IPS-20b (cell line): ENCODE measurements at regions not wholly inside any gene's neighbourhood (a gene's known extent, or its start where the extent isn't known, plus 50 kb on each side); places are given as distances from the start of the nearest gene placed in this dataset.

Experiments used
- H3K27ac ChIP-seq: one replicate; pipeline ENCODE4 v1.5.1; 2013; ENCODE audit warnings: low read length
- H3K27me3 ChIP-seq: 2 replicates; pipeline ENCODE4 v1.6.1; 2013; ENCODE audit warnings: mild to moderate bottlenecking, low read length, inconsistent platforms; ENCODE audit not compliant: insufficient read depth
- H3K36me3 ChIP-seq: 2 replicates; pipeline ENCODE4 v1.6.1; 2013; ENCODE audit warnings: low read depth, mild to moderate bottlenecking, inconsistent platforms, low read length, moderate library complexity; ENCODE audit not compliant: insufficient read depth
- H3K4me1 ChIP-seq: 2 replicates; pipeline ENCODE4 v1.6.1; 2013; ENCODE audit warnings: mild to moderate bottlenecking, control low read depth, inconsistent platforms, low read length, moderate library complexity; ENCODE audit not compliant: insufficient read depth
- H3K4me3 ChIP-seq: 2 replicates; pipeline ENCODE4 v1.5.1; 2013; ENCODE audit warnings: mild to moderate bottlenecking, low read length, inconsistent platforms
- H3K9ac ChIP-seq: 2 replicates; pipeline ENCODE4 v1.6.1; 2013; ENCODE audit warnings: low read depth, mild to moderate bottlenecking, inconsistent platforms, low read length, moderate library complexity
- H3K9me3 ChIP-seq: 2 replicates; pipeline ENCODE4 v1.6.1; 2013; ENCODE audit warnings: mild to moderate bottlenecking, low read depth, low read length, inconsistent platforms; ENCODE audit not compliant: insufficient read depth

DNA sequence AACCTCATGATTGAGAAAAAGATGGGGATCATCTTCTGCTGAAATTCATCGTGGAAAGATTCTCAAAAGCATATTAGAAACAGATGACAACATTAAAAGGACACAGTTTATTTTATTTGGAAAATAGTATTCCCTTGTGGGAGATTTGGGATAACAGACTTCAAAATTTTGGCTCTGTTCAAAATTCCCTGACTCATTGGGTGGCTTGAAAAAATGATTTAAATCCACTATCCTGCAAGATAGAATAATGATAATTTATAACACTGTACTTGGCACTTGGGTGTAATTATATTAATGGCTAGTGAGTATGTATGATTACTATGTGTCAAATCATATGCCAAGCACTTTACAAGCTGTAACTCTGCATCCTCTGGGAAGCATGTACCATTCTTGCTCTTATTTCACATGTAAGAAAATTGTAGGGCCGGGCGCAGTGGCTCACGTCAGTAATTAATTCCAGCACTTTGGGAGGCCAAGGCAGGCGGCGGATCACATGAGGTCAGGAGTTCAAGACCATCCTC lies 128.8 kb downstream of the LMNTD1 start:
- Histone ChIP-seq H3K4me3 (no peak overlapping the region), H3K27me3 (no peaks in the 10 kb centered on the region), H3K9me3 (no peaks in the 10 kb centered on the region), H3K4me1 (no peaks in the 10 kb centered on the region), H3K27ac (no peak overlapping the region), H3K9ac (no peak overlapping the region), H3K36me3 (no peaks in the 10 kb centered on the region)

- no peaks in the 10 kb centered on the region for H3K9me3 ChIP-seq
- no peak overlapping the region for H3K9ac ChIP-seq
- no peak overlapping the region for H3K4me3 ChIP-seq
- no peaks in the 10 kb centered on the region for H3K27me3 ChIP-seq
- H3K4me1 ChIP-seq: no peaks in the 10 kb centered on the region
- no peaks in the 10 kb centered on the region for H3K36me3 ChIP-seq
- no peak overlapping the region for H3K27ac ChIP-seq
Measured at GRCh38 chr12:25423355-25424050, 129.6 kb downstream of the LMNTD1 start.

DNA sequence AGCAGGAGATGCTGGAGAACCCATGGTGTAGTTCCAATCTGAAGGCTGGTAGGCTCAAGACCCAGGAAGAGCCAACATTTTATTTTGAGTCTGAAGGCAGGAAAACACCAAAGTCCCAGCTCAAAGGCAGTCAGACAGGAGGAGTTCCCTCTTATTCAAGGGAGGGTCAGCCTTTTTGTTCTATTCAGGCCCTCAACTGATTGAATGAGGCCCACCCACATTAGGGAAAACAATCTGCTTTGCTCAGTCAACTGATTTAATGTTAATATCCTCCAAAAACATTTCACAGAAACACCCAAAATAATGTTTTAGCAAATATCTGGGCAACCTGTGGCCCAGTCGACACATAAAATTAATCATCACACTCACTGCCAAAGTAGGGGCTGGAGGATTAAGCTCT lies 130.8 kb downstream of the LMNTD1 start:
- Histone ChIP-seq H3K4me1 (no peaks in the 10 kb centered on the region), H3K36me3 (no peaks in the 10 kb centered on the region), H3K27ac (no peak overlapping the region), H3K9me3 (no peaks in the 10 kb centered on the region), H3K4me3 (no peak overlapping the region), H3K27me3 (no peaks in the 10 kb centered on the region), H3K9ac (no peak overlapping the region)

DNA sequence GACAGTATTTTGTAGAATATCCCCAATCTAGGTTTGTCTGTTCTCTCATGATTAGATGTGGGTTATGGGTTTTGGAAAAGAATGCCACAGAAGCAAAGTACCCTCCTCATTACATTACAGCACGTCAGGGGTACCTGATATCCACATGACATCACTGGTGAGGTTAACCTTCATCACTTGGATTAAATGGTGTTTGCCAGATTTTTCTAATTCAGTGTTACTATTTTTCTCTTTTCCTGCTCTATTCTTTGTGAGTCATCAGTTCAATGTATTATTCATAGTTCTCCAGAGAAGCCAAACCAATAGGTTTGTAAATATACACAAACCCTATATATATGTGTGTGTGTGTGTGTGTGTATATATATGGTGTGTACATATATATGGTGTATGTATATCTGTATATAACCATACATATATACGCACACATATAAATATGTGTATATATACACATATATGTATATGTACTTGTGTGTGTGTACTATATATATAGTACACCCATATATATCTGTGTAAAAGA lies 131.4 kb downstream of the LMNTD1 start:
- no peaks in the 10 kb centered on the region for H3K4me1 ChIP-seq
- H3K27me3 ChIP-seq: no peaks in the 10 kb centered on the region
- no peaks in the 10 kb centered on the region for H3K9me3 ChIP-seq
- H3K36me3 ChIP-seq: no peaks in the 10 kb centered on the region
- no peak overlapping the region for H3K27ac ChIP-seq
- no peak overlapping the region for H3K4me3 ChIP-seq
- H3K9ac ChIP-seq: no peak overlapping the region

DNA sequence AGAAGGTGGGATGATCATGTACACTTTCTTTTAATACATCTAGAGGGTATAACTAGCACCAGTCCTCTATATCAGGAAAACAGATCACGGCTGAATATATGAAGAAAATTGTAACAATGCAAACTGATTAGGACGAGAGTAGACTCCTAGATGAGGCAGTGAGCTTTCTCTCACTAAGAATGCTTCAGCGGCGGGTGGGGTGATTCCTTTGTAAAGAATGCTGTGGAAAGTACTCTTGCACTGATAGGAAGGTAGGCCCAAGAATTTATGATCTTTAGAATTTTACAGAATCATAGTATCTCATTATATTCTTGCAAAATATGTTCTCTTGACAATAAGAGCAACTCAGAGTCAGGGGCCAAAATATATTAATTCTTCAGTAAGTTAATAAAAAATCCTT lies 133.0 kb downstream of the LMNTD1 start:
- no peaks in the 10 kb centered on the region for H3K27me3 ChIP-seq
- no peaks in the 10 kb centered on the region for H3K36me3 ChIP-seq
- no peak overlapping the region for H3K4me3 ChIP-seq
- H3K9me3 ChIP-seq: no peaks in the 10 kb centered on the region
- H3K27ac ChIP-seq: no peak overlapping the region
- no peaks in the 10 kb centered on the region for H3K4me1 ChIP-seq
- no peak overlapping the region for H3K9ac ChIP-seq

GRCh38 chr12:25419595-25419994 lies 133.5 kb downstream of the LMNTD1 start:
- Histone ChIP-seq H3K4me3 (no peak overlapping the region), H3K4me1 (no peaks in the 10 kb centered on the region), H3K9ac (no peak overlapping the region), H3K27ac (no peak overlapping the region), H3K27me3 (no peaks in the 10 kb centered on the region), H3K9me3 (no peaks in the 10 kb centered on the region), H3K36me3 (no peaks in the 10 kb centered on the region)

- Histone ChIP-seq H3K27me3 (no peaks in the 10 kb centered on the region), H3K4me3 (no peak overlapping the region), H3K9ac (no peak overlapping the region), H3K36me3 (no peaks in the 10 kb centered on the region), H3K4me1 (no peaks in the 10 kb centered on the region), H3K27ac (no peak overlapping the region), H3K9me3 (no peaks in the 10 kb centered on the region)
Measured at GRCh38 chr12:25417071-25417470, 136.0 kb downstream of the LMNTD1 start.

DNA sequence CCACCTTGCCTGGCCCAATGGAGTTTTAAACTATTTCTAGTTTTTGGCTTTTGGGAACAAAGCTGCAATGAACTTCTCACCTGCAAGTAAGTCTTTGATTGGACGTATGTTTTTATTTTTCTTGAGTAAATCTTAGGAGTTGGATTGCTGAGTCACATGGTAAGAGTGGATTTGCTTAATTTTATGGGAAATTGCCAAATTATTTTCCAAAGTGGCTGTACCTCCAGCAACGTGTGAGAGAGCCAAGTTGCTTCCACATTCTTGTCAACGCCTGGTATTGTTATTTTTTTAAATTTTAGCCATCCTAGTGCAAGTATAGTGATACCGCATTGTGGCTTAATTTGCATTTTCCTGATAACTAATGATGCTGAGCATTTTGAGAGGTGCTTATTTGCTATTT lies 136.6 kb downstream of the LMNTD1 start:
- H3K36me3 ChIP-seq: no peaks in the 10 kb centered on the region
- no peaks in the 10 kb centered on the region for H3K27me3 ChIP-seq
- H3K4me1 ChIP-seq: no peaks in the 10 kb centered on the region
- H3K27ac ChIP-seq: no peak overlapping the region
- H3K9me3 ChIP-seq: no peaks in the 10 kb centered on the region
- H3K9ac ChIP-seq: no peak overlapping the region
- no peak overlapping the region for H3K4me3 ChIP-seq

DNA sequence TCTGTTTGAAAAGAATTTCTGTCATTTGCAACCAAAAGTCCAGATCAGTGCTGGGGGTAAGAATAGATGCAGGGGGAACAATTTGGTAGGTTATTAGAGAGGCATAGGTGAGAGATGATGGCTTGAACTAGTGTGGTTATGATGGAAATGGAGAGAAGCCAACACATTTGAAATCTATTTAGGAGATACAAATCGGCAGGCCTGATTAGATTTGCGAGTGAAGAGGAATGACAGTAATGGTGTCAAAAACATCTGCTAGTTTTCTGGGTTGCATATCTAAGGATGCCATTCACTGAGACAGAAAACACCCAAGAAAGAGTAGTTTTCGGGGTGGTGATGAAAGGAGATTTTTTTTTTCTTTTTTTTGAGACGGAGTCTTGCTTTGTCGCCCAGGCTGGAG lies 138.1 kb downstream of the LMNTD1 start:
- Histone ChIP-seq H3K9ac (no peak overlapping the region), H3K9me3 (no peaks in the 10 kb centered on the region), H3K4me3 (no peak overlapping the region), H3K36me3 (no peaks in the 10 kb centered on the region), H3K4me1 (no peaks in the 10 kb centered on the region), H3K27ac (no peak overlapping the region), H3K27me3 (no peaks in the 10 kb centered on the region)

- Histone ChIP-seq H3K9me3 (no peaks in the 10 kb centered on the region), H3K27ac (no peak overlapping the region), H3K9ac (no peak overlapping the region), H3K27me3 (no peaks in the 10 kb centered on the region), H3K36me3 (no peaks in the 10 kb centered on the region), H3K4me1 (no peaks in the 10 kb centered on the region), H3K4me3 (no peak overlapping the region)
Measured at GRCh38 chr12:25412735-25413134, 140.3 kb downstream of the LMNTD1 start.

DNA sequence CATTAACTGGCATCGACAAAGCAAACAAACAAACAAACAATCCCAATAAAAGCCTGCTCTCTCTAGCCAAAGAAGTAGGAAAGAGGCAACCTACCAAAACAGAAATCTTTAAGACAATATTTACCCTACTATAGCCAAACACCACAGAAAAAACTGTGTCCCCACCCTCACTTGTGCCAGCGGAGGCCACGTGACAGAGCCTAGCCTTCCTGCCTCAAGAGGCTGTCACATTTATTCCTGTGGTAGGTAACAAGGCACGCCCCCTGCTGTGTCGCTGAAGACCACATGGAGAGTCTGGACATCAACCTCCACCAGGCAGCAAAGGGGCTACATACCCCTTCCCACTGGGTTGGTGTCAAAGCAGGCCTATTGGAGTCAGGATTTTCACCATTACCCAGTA lies 148.1 kb downstream of the LMNTD1 start:
- H3K27me3 ChIP-seq: no peaks in the 10 kb centered on the region
- no peak overlapping the region for H3K27ac ChIP-seq
- no peak overlapping the region for H3K9ac ChIP-seq
- peaks cover 3% of the 10 kb centered on the region; the same call in 1 of the 2 replicates for H3K9me3 ChIP-seq
- no peaks in the 10 kb centered on the region for H3K36me3 ChIP-seq
- no peaks in the 10 kb centered on the region for H3K4me1 ChIP-seq
- H3K4me3 ChIP-seq: no peak overlapping the region

- Histone ChIP-seq H3K9ac (no peak overlapping the region), H3K4me1 (no peaks in the 10 kb centered on the region), H3K36me3 (no peaks in the 10 kb centered on the region), H3K9me3 (peaks cover 3% of the 10 kb centered on the region; the same call in 1 of the 2 replicates), H3K27me3 (no peaks in the 10 kb centered on the region), H3K27ac (no peak overlapping the region), H3K4me3 (no peak overlapping the region)
Measured at GRCh38 chr12:25401547-25402345, 151.0 kb upstream of the KRAS start.
